SU-DHL-6 (cell line): ENCODE measurements at regions not wholly inside any gene's neighbourhood (a gene's known extent, or its start where the extent isn't known, plus 50 kb on each side); places are given as distances from the start of the nearest gene placed in this dataset.

Source experiments
- H2AFZ ChIP-seq: fragments of 200-600 bp; sonication (generic); 2 replicates; pipeline ENCODE4 v1.6.1; 2014; ENCODE audit warnings: low read depth, mild to moderate bottlenecking, moderate library complexity, mixed read lengths, antibody characterized with exemption, low read length; ENCODE audit not compliant: severe bottlenecking
- H3F3A ChIP-seq: fragments of 200-600 bp; shearing (Covaris generic); 2 replicates; pipeline ENCODE4 v1.6.0; 2016; ENCODE audit warnings: antibody characterized with exemption, mild to moderate bottlenecking; ENCODE audit not compliant: insufficient read depth
- H3K27ac ChIP-seq: fragments of 200-600 bp; sonication (generic); 2 replicates; pipeline ENCODE4 v1.5.1; 2016; ENCODE audit warnings: low read depth, mild to moderate bottlenecking, low read length, moderate library complexity, mixed read lengths
- H3K27me3 ChIP-seq: fragments of 200-600 bp; sonication (generic), shearing (Covaris generic); 2 replicates; pipeline ENCODE4 v1.6.0; 2014; ENCODE audit warnings: mild to moderate bottlenecking, low read length
- H3K36me3 ChIP-seq: fragments of 200-600 bp; sonication (generic); 2 replicates; pipeline ENCODE4 v1.6.1; 2014; ENCODE audit warnings: mild to moderate bottlenecking, low read length, mixed read lengths
- H3K4me2 ChIP-seq: fragments of 300-600, 200-600 bp; shearing (Covaris generic), sonication (generic); 2 replicates; pipeline ENCODE4 v1.6.0; 2014; ENCODE audit warnings: low read length, low read depth, mild to moderate bottlenecking; ENCODE audit not compliant: poor library complexity, severe bottlenecking
- H3K4me3 ChIP-seq: fragments of 200-600 bp; sonication (generic); 2 replicates; pipeline ENCODE4 v1.5.1; 2014; ENCODE audit warnings: antibody characterized with exemption, low read length, mild to moderate bottlenecking, mixed read lengths; ENCODE audit not compliant: insufficient read depth, poor library complexity, severe bottlenecking
- H3K79me2 ChIP-seq: fragments of 200-600 bp; sonication (generic); 2 replicates; pipeline ENCODE4 v1.6.1; 2014; ENCODE audit warnings: mild to moderate bottlenecking, low read length, moderate library complexity; ENCODE audit not compliant: insufficient read depth
- H3K9ac ChIP-seq: fragments of 200-600 bp; sonication (generic); 2 replicates; pipeline ENCODE4 v1.7.0; 2014; ENCODE audit warnings: mild to moderate bottlenecking, low read length
- H3K9me2 ChIP-seq: fragments of 200-600 bp; sonication (generic); replicated peaks from 2 replicates; pipeline ENCODE4 v1.6.1; 2014; ENCODE audit warnings: low read length; ENCODE audit not compliant: insufficient read depth
- H3K9me3 ChIP-seq: fragments of 200-600 bp; sonication (generic); 2 replicates; pipeline ENCODE4 v1.6.1; 2014; ENCODE audit warnings: low read length, mixed read lengths; ENCODE audit not compliant: insufficient read depth
- H4K20me1 ChIP-seq: fragments of 200-600 bp; sonication (generic); 2 replicates; pipeline ENCODE4 v1.6.1; 2014; ENCODE audit warnings: low read depth, mild to moderate bottlenecking, antibody characterized with exemption, low read length, moderate library complexity, mixed read lengths
- CTCF ChIP-seq: fragments of 200-600 bp; sonication (generic); IDR thresholded peaks from one replicate; pipeline ENCODE4 v1.5.1; 2017; ENCODE audit warnings: antibody characterized with exemption, mild to moderate bottlenecking, low read length, moderate library complexity; ENCODE audit not compliant: insufficient read depth, poor library complexity, severe bottlenecking
- EZH2phosphoT487 ChIP-seq: fragments of 200-600 bp; sonication (generic), shearing (Covaris generic); conservative IDR thresholded peaks from 2 replicates; pipeline ENCODE4 v1.6.1; 2018; ENCODE audit warnings: mild to moderate bottlenecking, antibody characterized with exemption, low read length, moderate library complexity, mixed read lengths

GRCh38 chr5:145341842-145342241 is 493.3 kb downstream of the PRELID2 start:
- Histone ChIP-seq H3K4me2 (no peak overlapping the region), H3K9me3 (no peaks in the 10 kb centered on the region), H3K27ac (no peak overlapping the region), H3K9ac (no peak overlapping the region), H3F3A (no peaks in the 10 kb centered on the region), H3K27me3 (no peaks in the 10 kb centered on the region), H3K36me3 (no peaks in the 10 kb centered on the region), H2AFZ (no peak overlapping the region), H3K4me3 (no peak overlapping the region), H3K79me2 (no peaks in the 10 kb centered on the region), H3K9me2 (no peaks in the 10 kb centered on the region), H4K20me1 (no peaks in the 10 kb centered on the region)
- TF ChIP-seq EZH2phosphoT487 = no peak
- no peak for TF ChIP-seq CTCF

GRCh38 chr5:145340099-145340498 is 495.0 kb downstream of the PRELID2 start:
- H4K20me1 ChIP-seq = no peaks in the 10 kb centered on the region
- no peaks in the 10 kb centered on the region for H3K9me3 ChIP-seq
- no peaks in the 10 kb centered on the region for H3K27me3 ChIP-seq
- no peaks in the 10 kb centered on the region for H3K79me2 ChIP-seq
- no peak overlapping the region for H3K27ac ChIP-seq
- H3K4me2 ChIP-seq = no peak overlapping the region
- no peaks in the 10 kb centered on the region for H3K36me3 ChIP-seq
- H3K4me3 ChIP-seq = no peak overlapping the region
- H2AFZ ChIP-seq = no peak overlapping the region
- H3K9ac ChIP-seq = no peak overlapping the region
- H3K9me2 ChIP-seq = no peaks in the 10 kb centered on the region
- no peaks in the 10 kb centered on the region for H3F3A ChIP-seq
- TF ChIP-seq CTCF (no peak), EZH2phosphoT487 (no peak)

GRCh38 chr5:145324767-145325479 is 510.2 kb downstream of the PRELID2 start:
- no peak overlapping the region for H3K4me2 ChIP-seq
- no peaks in the 10 kb centered on the region for H3K79me2 ChIP-seq
- no peaks in the 10 kb centered on the region for H3K36me3 ChIP-seq
- no peaks in the 10 kb centered on the region for H4K20me1 ChIP-seq
- no peak overlapping the region for H3K9ac ChIP-seq
- H3F3A ChIP-seq = no peaks in the 10 kb centered on the region
- no peaks in the 10 kb centered on the region for H3K9me3 ChIP-seq
- TF ChIP-seq CTCF = no peak
- no peak for TF ChIP-seq EZH2phosphoT487
- H3K9me2 ChIP-seq = no peaks in the 10 kb centered on the region
- no peak overlapping the region for H3K27ac ChIP-seq
- no peak overlapping the region for H2AFZ ChIP-seq
- no peaks in the 10 kb centered on the region for H3K27me3 ChIP-seq
- H3K4me3 ChIP-seq = no peak overlapping the region
